ENCODE measurements at regions not wholly inside any gene's neighbourhood (a gene's known extent, or its start where the extent isn't known, plus 50 kb on each side); places are given as distances from the start of the nearest gene placed in this dataset.

DNA sequence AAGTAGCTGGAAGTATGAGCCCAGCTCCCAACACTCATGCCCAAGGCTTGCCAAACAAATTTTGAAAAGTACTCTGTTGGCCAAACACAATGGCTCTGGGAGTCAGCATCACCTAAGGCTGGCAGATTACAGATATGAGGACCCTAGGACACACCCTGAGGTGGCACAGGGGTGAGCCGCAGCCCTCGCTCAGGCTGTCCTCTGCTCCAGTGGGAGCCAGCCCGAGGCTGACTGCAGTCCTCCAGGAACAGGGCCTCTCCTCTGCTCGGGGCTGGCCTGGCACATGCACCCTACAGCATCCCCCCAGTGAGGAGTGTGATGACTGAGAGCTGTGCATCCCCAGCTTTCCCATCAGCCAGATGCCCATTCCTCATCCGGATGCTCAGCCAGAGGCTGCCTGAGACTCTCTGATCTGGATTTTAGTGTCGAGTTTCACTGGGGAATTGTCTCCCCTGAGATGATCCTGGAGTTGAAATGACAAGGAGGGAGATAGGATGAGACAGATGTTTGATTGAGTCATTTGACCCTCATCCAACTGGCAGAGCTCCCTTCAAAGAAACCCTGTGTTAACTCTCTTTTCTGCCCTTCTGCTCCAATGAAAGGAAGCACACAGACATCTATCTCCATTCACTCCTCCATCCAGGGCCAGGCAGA, 269.3 kb upstream of the NCKAP5 start:
- DNase-seq (no peak), FAIRE-seq (no peak)
- Histone ChIP-seq H3K9ac (ENCODE audit: low read length in 3 of 3) (no peak overlapping the region), H3K9me3 (ENCODE audit: control insufficient read depth in 2 of 3, insufficient read depth in 1 of 3, low read length in 3 of 3) (peaks cover 0 to 3% (median 0%) of the 10 kb centered on the region in 3 donors), H3K4me1 (ENCODE audit: control insufficient read depth in 2 of 3, insufficient read depth in 2 of 3, low read depth in 1 of 3, low read length in 3 of 3) (no peaks in the 10 kb centered on the region), H3K36me3 (ENCODE audit: control insufficient read depth in 2 of 3, insufficient read depth in 3 of 3, low read length in 3 of 3) (no peaks in the 10 kb centered on the region), H3K4me3 (ENCODE audit: low read length in 3 of 3) (no peak overlapping the region), H3K27ac (ENCODE audit: low read depth in 2 of 2, low read length in 2 of 2) (no peak overlapping the region), H3K27me3 (ENCODE audit: control insufficient read depth, insufficient read depth, low read length) (no peaks in the 10 kb centered on the region)
- TF ChIP-seq, protein P1, sequence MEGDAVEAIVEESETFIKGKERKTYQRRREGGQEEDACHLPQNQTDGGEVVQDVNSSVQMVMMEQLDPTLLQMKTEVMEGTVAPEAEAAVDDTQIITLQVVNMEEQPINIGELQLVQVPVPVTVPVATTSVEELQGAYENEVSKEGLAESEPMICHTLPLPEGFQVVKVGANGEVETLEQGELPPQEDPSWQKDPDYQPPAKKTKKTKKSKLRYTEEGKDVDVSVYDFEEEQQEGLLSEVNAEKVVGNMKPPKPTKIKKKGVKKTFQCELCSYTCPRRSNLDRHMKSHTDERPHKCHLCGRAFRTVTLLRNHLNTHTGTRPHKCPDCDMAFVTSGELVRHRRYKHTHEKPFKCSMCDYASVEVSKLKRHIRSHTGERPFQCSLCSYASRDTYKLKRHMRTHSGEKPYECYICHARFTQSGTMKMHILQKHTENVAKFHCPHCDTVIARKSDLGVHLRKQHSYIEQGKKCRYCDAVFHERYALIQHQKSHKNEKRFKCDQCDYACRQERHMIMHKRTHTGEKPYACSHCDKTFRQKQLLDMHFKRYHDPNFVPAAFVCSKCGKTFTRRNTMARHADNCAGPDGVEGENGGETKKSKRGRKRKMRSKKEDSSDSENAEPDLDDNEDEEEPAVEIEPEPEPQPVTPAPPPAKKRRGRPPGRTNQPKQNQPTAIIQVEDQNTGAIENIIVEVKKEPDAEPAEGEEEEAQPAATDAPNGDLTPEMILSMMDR (IDR thresholded peaks at IDR 0.05; ENCODE audit: borderline replicate concordance, extremely low read depth, insufficient read depth) = no peak
- intact Hi-C loops (cut with DNase I) = no loop called here

DNA sequence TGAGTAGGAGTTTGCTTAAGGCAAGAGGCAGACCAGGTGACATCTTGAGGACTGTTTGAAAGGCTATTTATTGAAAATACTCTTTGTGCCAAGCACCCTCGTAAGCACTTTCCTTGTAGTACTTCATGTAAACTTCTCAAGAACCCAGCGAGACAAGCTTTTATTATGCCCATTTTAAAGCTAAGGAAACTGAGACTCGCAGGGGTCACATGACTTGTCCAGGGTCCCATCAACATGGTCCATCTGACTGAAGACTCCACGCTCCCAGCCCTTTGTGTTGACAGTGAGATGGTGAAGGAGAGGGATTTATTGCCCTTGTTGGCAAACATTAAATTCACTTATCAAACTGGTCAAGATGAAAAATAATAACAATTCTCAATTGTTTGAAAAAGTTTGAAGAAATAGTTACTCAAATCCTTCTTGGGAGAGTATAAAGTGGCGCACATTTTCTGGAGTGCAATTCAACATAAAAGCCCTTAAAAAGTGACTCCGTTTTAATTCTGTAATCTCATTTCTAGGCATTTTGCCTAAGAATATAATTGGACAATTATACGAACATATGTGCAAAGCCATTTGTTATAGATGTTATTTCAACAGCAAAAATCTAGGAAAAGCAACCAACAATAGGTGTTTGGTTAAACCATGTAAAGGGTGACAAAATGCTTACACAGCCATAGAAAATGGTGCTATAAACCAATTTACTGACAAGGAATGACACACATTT, 270.5 kb upstream of the NCKAP5 start:
- FAIRE-seq (no peak), DNase-seq (no peak)
- TF ChIP-seq, protein P1 (IDR thresholded peaks at IDR 0.05; ENCODE audit: borderline replicate concordance, extremely low read depth, insufficient read depth) = no peak
- no peak overlapping the region for H3K27ac ChIP-seq (ENCODE audit: low read depth in 2 of 2, low read length in 2 of 2)
- H3K9me3 ChIP-seq (ENCODE audit: control insufficient read depth in 2 of 3, insufficient read depth in 1 of 3, low read length in 3 of 3) = no peaks in the 10 kb centered on the region
- no peaks in the 10 kb centered on the region for H3K27me3 ChIP-seq (ENCODE audit: control insufficient read depth, insufficient read depth, low read length)
- H3K4me3 ChIP-seq (ENCODE audit: low read length in 3 of 3) = no peak overlapping the region
- no peaks in the 10 kb centered on the region for H3K4me1 ChIP-seq (ENCODE audit: control insufficient read depth in 2 of 3, insufficient read depth in 2 of 3, low read depth in 1 of 3, low read length in 3 of 3)
- H3K9ac ChIP-seq (ENCODE audit: low read length in 3 of 3) = no peak overlapping the region
- H3K36me3 ChIP-seq (ENCODE audit: control insufficient read depth in 2 of 3, insufficient read depth in 3 of 3, low read length in 3 of 3) = no peaks in the 10 kb centered on the region
- intact Hi-C loops (cut with DNase I) = no loop called here

DNA sequence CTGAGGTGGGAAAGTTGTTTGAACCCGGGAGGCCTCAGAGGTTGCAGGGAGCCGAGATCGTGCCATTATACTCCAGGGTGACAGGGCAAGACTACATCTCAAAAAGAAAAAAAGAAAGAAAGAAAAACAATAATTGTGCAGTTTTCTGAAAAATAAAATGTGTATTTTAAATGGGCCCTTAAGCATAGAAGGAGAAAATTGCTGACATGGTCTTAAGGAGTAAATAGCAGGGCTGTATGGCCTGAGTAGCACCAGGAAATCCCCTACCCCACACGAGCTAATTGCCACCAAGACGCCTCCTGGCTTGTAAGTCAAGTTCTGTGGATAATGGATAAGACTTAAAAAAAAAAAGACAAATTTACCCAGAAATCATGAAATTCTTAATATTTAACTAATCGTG, 271.4 kb upstream of the NCKAP5 start:
- Histone ChIP-seq H3K36me3 (ENCODE audit: control insufficient read depth in 2 of 3, insufficient read depth in 3 of 3, low read length in 3 of 3) (no peaks in the 10 kb centered on the region), H3K27me3 (ENCODE audit: control insufficient read depth, insufficient read depth, low read length) (no peaks in the 10 kb centered on the region), H3K4me3 (ENCODE audit: low read length in 3 of 3) (no peak overlapping the region), H3K9ac (ENCODE audit: low read length in 3 of 3) (no peak overlapping the region), H3K27ac (ENCODE audit: low read depth in 2 of 2, low read length in 2 of 2) (no peak overlapping the region), H3K9me3 (ENCODE audit: control insufficient read depth in 2 of 3, insufficient read depth in 1 of 3, low read length in 3 of 3) (no peaks in the 10 kb centered on the region), H3K4me1 (ENCODE audit: control insufficient read depth in 2 of 3, insufficient read depth in 2 of 3, low read depth in 1 of 3, low read length in 3 of 3) (no peaks in the 10 kb centered on the region)
- intact Hi-C loops (cut with DNase I) = no loop called here
- DNase-seq = no peak
- FAIRE-seq = no peak
- TF ChIP-seq, protein P1 (IDR thresholded peaks at IDR 0.05; ENCODE audit: borderline replicate concordance, extremely low read depth, insufficient read depth) = no peak
